ENCODE measurements at regions not wholly inside any gene's neighbourhood (a gene's known extent, or its start where the extent isn't known, plus 50 kb on each side); places are given as distances from the start of the nearest gene placed in this dataset.

DNA sequence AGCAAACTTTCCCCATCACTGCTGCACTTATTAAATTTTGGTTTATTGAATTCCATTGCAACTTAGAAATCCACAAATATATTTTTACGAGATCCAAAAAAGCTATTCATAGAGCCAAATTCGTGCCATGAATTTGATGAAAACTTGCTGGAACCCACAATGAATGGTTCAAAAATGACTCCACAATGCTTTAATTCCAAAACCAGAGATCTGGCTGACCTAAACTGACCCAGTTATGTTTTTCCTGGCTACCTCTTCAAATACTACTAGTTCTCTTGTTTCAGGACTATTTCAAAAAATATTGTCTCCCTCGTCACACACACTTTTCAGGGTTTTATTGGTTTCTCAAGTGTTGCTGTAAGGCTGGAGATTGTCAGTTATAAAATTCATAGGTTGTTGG lies 474.8 kb downstream of the PDGFC start:
- Histone ChIP-seq H3K27ac (no peak overlapping the region), H3K4me1 (no peaks in the 10 kb centered on the region), H3K27me3 (no peaks in the 10 kb centered on the region), H3K4me3 (no peak overlapping the region), H3K36me3 (no peaks in the 10 kb centered on the region), H3K9me3 (no peaks in the 10 kb centered on the region)
- no peak for DNase-seq
- intact Hi-C loops (cut with DNase I), result no loop called here
- TF ChIP-seq POLR2A (IDR thresholded peaks at IDR 0.05), result no peak
- TF ChIP-seq, protein P1, sequence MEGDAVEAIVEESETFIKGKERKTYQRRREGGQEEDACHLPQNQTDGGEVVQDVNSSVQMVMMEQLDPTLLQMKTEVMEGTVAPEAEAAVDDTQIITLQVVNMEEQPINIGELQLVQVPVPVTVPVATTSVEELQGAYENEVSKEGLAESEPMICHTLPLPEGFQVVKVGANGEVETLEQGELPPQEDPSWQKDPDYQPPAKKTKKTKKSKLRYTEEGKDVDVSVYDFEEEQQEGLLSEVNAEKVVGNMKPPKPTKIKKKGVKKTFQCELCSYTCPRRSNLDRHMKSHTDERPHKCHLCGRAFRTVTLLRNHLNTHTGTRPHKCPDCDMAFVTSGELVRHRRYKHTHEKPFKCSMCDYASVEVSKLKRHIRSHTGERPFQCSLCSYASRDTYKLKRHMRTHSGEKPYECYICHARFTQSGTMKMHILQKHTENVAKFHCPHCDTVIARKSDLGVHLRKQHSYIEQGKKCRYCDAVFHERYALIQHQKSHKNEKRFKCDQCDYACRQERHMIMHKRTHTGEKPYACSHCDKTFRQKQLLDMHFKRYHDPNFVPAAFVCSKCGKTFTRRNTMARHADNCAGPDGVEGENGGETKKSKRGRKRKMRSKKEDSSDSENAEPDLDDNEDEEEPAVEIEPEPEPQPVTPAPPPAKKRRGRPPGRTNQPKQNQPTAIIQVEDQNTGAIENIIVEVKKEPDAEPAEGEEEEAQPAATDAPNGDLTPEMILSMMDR (IDR thresholded peaks at IDR 0.05), result no peak
- WGBS, 4 donors, result 44 to 69% (median 59%) methylated on average over 3 of the region's 3 CpGs
- no peak for ATAC-seq

DNA sequence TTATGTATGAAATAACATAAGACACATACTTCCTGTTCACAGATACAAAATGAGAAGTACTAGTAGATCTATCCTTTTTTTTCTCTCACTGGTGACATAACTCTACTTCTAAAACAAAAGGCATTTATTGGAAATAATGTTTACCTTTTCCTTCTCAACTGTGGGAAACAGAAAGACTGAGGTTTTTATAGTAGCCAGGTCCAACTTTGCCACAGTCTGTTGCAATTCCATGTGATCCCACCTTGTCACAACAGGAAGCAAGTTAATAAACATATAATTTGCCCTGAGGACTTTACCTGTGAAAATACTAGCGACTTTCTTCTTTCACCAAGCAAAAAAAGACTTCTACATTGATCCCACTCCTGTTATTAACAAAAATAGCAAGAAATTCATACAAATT lies 475.8 kb downstream of the PDGFC start:
- ATAC-seq (no peak), DNase-seq (no peak)
- Histone ChIP-seq H3K4me3 (no peak overlapping the region), H3K27me3 (no peaks in the 10 kb centered on the region), H3K27ac (no peak overlapping the region), H3K9me3 (no peaks in the 10 kb centered on the region), H3K4me1 (no peaks in the 10 kb centered on the region), H3K36me3 (no peaks in the 10 kb centered on the region)
- WGBS, 4 donors, result 30 to 65% (median 57%) methylated on average over 1 of the region's 1 CpG
- TF ChIP-seq, protein P1 (IDR thresholded peaks at IDR 0.05), result no peak
- TF ChIP-seq POLR2A (IDR thresholded peaks at IDR 0.05), result no peak
- intact Hi-C loops (cut with DNase I), result no loop called here

DNA sequence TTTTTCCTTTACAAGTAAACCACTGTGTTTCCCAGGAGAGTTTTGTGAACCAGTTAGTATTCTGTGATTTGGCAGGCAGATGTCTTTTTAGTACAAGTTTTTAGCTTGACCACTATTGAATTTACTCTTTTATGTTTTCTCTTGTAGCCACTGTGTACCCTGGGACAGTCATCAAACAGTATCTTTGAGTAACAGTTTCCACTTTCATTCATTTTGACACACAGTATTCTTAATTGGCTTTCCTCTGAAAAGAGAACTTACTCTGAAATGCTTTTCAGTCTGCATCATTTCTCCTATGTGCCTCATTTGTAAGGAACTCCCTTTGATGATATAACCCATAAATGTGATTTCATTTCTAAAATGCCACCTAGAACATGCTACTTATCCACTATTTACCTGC lies 476.5 kb downstream of the PDGFC start:
- no peak for TF ChIP-seq POLR2A (IDR thresholded peaks at IDR 0.05)
- no peak overlapping the region for H3K4me3 ChIP-seq
- no peaks in the 10 kb centered on the region for H3K4me1 ChIP-seq
- no peaks in the 10 kb centered on the region for H3K36me3 ChIP-seq
- DNase-seq (no peak), ATAC-seq (no peak)
- H3K27ac ChIP-seq, result no peak overlapping the region
- H3K9me3 ChIP-seq, result no peaks in the 10 kb centered on the region
- H3K27me3 ChIP-seq, result no peaks in the 10 kb centered on the region
- intact Hi-C loops (cut with DNase I), result no loop called here

DNA sequence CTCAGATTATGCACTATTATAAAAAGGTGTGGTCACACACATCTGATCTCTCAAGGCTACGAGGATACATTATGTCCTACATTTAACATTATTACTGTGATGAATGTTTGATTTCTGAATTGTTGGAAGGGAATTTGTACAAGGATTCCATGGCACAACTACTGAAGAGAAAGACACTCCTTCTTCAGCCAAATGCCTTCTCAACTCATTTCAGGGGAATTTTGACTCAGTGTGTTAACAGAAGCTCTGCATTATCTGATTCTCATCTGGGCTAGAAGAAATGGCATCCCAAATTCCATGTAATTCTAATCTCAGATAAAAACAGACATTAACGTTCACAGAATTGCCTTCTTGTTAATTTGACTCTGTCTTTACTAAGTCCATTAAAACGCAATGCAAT lies 477.7 kb downstream of the PDGFC start:
- ATAC-seq (no peak), DNase-seq (no peak)
- intact Hi-C loops (cut with DNase I), result no loop called here
- Histone ChIP-seq H3K4me1 (no peaks in the 10 kb centered on the region), H3K9me3 (no peaks in the 10 kb centered on the region), H3K4me3 (no peak overlapping the region), H3K36me3 (no peaks in the 10 kb centered on the region), H3K27me3 (no peaks in the 10 kb centered on the region), H3K27ac (no peak overlapping the region)
- TF ChIP-seq, protein P1 (IDR thresholded peaks at IDR 0.05), result no peak
- TF ChIP-seq POLR2A (IDR thresholded peaks at IDR 0.05), result no peak
- WGBS, 4 donors, result 49 to 63% (median 57%) methylated on average over 3 of the region's 3 CpGs

DNA sequence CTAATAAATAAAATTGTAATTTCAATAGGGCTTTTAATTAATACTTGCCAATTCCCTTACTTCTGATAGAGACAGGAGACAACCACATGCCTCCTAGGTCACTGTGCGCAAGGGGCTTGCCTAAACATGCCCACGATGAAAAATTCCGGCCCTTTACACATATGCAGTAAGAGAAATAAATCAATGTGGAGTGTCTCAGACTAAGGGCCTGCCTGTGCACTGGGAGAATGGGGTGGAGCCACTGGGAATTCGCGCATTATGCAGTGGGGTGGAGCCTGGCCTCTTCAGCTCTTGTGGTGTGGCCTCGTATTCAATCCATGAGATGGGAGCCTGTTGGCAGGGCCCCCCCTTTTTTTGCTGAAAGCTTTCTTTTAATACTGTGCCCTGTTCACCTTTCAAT lies 484.5 kb downstream of the PDGFC start:
- DNase-seq (no peak), ATAC-seq (no peak)
- TF ChIP-seq, protein P1 (IDR thresholded peaks at IDR 0.05), result no peak
- no peak for TF ChIP-seq POLR2A (IDR thresholded peaks at IDR 0.05)
- Histone ChIP-seq H3K4me1 (no peaks in the 10 kb centered on the region), H3K4me3 (no peak overlapping the region), H3K9me3 (no peaks in the 10 kb centered on the region), H3K27me3 (no peaks in the 10 kb centered on the region), H3K36me3 (no peaks in the 10 kb centered on the region), H3K27ac (no peak overlapping the region)
- 89 to 91% (median 90%) methylated on average over 6 of the region's 6 CpGs for WGBS, 4 donors
- intact Hi-C loops (cut with DNase I), result no loop called here
